ENCODE measurements at regions not wholly inside any gene's neighbourhood (a gene's known extent, or its start where the extent isn't known, plus 50 kb on each side); places are given as distances from the start of the nearest gene placed in this dataset.

DNA sequence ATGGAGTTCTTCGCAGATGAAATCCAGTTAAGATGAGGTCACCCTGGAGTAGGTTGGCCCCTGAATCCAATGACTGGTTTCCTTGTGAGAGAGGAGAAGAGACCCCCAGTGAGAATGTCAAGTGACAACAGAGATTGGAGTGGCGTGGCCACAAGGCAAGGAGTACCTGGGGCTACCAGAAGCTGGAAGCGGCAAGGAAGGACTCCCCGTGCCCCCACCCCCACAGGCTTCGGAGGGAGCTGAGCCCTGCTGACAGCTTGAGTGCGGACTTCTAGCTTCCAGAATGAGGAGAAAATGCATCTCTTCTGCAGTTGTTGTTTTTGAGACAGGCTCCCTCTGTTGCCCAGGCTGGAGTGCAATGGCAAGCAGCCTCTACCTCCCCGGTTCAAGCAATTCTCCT is 78.0 kb upstream of the HPCAL1 start:
- no peak for DNase-seq
- H3K27me3 ChIP-seq (replicated peaks in 2 of 5; ENCODE audit: control insufficient read depth in 4 of 5, insufficient read depth in 5 of 5, low read length in 4 of 5) = no peaks in the 10 kb centered on the region
- no peaks in the 10 kb centered on the region for H3K4me1 ChIP-seq (ENCODE audit: control extremely low read depth in 1 of 4, control insufficient read depth in 4 of 4, insufficient read depth in 4 of 4, low read length in 3 of 4)
- H3K4me3 ChIP-seq (ENCODE audit: control insufficient read depth in 1 of 7, extremely low read depth in 1 of 7, insufficient read depth in 4 of 7, low read depth in 2 of 7, low read length in 6 of 7) = no peak overlapping the region
- no peaks in the 10 kb centered on the region for H3K36me3 ChIP-seq (ENCODE audit: control insufficient read depth in 4 of 4, insufficient read depth in 4 of 4, low read length in 3 of 4)
- H3K9me3 ChIP-seq (ENCODE audit: control extremely low read depth in 1 of 5, control insufficient read depth in 4 of 5, insufficient read depth in 2 of 5, low read depth in 1 of 5, low read length in 4 of 5) = no peaks in the 10 kb centered on the region
- 100% methylated on average over 6 of the region's 7 CpGs for WGBS (ENCODE audit: insufficient coverage)
- ChIA-PET CTCF (no interaction called here), POLR2A (no interaction called here)
- no peak overlapping the region for H3K27ac ChIP-seq (ENCODE audit: insufficient read depth in 1 of 2, low read depth in 1 of 2, low read length in 2 of 2, poor library complexity in 1 of 2, severe bottlenecking in 2 of 2)

DNA sequence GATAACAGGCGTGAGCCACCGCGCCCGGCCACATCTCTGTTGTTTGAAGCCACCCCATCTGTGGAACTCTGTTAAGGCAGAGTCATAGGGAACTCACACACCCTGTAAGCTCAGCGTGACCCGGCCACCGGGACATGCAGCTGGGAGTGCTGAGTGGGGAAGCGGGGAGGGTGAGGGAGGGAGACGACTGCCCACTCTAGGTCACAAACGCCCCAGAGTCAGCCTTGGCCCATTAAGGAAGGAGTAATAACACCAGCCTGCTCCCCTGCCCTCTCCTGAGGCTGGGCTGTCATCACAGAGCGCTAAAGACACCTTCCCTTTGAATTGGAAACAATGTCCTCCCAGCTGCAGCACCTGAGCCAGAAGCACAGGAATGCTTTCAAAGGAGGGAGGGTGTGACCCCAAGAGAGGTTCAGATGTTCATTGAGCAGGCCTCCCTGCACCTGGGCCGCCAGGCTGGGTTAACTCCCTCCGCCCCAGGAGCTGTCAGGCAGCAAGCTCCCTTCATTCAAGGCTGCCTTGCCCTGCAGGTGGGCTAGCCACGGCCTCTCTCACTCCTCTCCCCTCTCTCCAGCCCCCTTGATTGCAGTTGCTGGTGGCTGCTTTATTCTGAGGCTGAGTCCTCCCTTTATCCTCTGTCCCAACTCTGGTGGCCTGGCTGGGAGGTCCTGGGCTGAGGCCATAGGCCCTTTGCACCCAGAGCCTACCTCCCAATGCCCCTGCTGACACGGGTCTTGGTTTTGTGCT is 77.2 kb upstream of the HPCAL1 start:
- ChIA-PET CTCF (interaction anchor here (1.0 kb wide), 1 partner anchor 69 kb away, joined by 3 read pairs; no protein-coding TSS in a partner anchor), POLR2A (no interaction called here)
- WGBS (ENCODE audit: insufficient coverage) = 93% methylated on average over 13 of the region's 15 CpGs
- no peak overlapping the region for H3K4me3 ChIP-seq (ENCODE audit: control insufficient read depth in 1 of 7, extremely low read depth in 1 of 7, insufficient read depth in 4 of 7, low read depth in 2 of 7, low read length in 6 of 7)
- no peaks in the 10 kb centered on the region for H3K4me1 ChIP-seq (ENCODE audit: control extremely low read depth in 1 of 4, control insufficient read depth in 4 of 4, insufficient read depth in 4 of 4, low read length in 3 of 4)
- no peak for DNase-seq
- no peaks in the 10 kb centered on the region for H3K9me3 ChIP-seq (ENCODE audit: control extremely low read depth in 1 of 5, control insufficient read depth in 4 of 5, insufficient read depth in 2 of 5, low read depth in 1 of 5, low read length in 4 of 5)
- H3K36me3 ChIP-seq (ENCODE audit: control insufficient read depth in 4 of 4, insufficient read depth in 4 of 4, low read length in 3 of 4) = no peaks in the 10 kb centered on the region
- no peaks in the 10 kb centered on the region for H3K27me3 ChIP-seq (replicated peaks in 2 of 5; ENCODE audit: control insufficient read depth in 4 of 5, insufficient read depth in 5 of 5, low read length in 4 of 5)
- H3K27ac ChIP-seq (ENCODE audit: insufficient read depth in 1 of 2, low read depth in 1 of 2, low read length in 2 of 2, poor library complexity in 1 of 2, severe bottlenecking in 2 of 2) = no peak overlapping the region

DNA sequence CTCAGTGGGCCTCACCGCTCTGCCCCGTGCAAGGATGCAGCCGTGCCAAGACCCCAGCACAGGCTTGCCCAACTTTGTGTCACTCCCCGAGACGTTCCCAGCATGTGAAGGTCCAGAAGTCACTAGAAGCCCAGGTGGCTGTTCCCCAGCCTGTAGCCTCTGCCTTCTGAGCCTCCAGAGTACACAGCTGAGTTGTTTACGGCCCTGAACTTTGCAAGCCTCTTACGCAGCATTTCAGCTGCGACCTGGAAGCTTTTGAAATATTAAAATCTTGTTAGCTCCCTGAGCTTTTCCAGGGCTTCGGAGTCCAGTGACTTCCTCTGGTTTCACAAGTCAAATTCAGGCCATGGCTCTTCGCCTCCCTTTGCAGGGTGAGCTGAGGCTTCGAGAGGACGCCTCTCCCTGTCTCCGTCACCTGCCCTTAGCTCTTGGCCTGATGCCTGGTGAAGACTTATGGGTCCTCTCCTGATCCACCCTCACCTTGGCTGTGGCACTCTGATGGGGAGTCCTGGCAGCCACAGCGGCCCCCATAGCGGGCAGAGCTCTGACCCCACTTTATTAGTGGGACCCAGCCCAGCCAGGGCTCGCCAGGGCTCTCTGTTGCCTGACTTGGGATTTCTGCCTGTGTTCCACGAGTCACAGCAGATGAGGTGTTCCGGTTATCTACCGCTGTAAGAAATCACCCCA is 76.5 kb upstream of the HPCAL1 start:
- Histone ChIP-seq H3K4me3 (ENCODE audit: control insufficient read depth in 1 of 7, extremely low read depth in 1 of 7, insufficient read depth in 4 of 7, low read depth in 2 of 7, low read length in 6 of 7) (no peak overlapping the region), H3K36me3 (ENCODE audit: control insufficient read depth in 4 of 4, insufficient read depth in 4 of 4, low read length in 3 of 4) (no peaks in the 10 kb centered on the region), H3K9me3 (ENCODE audit: control extremely low read depth in 1 of 5, control insufficient read depth in 4 of 5, insufficient read depth in 2 of 5, low read depth in 1 of 5, low read length in 4 of 5) (no peaks in the 10 kb centered on the region), H3K27ac (ENCODE audit: insufficient read depth in 1 of 2, low read depth in 1 of 2, low read length in 2 of 2, poor library complexity in 1 of 2, severe bottlenecking in 2 of 2) (no peak overlapping the region), H3K27me3 (replicated peaks in 2 of 5; ENCODE audit: control insufficient read depth in 4 of 5, insufficient read depth in 5 of 5, low read length in 4 of 5) (no peaks in the 10 kb centered on the region), H3K4me1 (ENCODE audit: control extremely low read depth in 1 of 4, control insufficient read depth in 4 of 4, insufficient read depth in 4 of 4, low read length in 3 of 4) (no peaks in the 10 kb centered on the region)
- 97% methylated on average over 19 of the region's 19 CpGs for WGBS (ENCODE audit: insufficient coverage)
- DNase-seq = no peak
- CTCF ChIA-PET = interaction anchor here (1.0 kb wide), 1 partner anchor 69 kb away, joined by 3 read pairs; no protein-coding TSS in a partner anchor
- POLR2A ChIA-PET = no interaction called here

DNA sequence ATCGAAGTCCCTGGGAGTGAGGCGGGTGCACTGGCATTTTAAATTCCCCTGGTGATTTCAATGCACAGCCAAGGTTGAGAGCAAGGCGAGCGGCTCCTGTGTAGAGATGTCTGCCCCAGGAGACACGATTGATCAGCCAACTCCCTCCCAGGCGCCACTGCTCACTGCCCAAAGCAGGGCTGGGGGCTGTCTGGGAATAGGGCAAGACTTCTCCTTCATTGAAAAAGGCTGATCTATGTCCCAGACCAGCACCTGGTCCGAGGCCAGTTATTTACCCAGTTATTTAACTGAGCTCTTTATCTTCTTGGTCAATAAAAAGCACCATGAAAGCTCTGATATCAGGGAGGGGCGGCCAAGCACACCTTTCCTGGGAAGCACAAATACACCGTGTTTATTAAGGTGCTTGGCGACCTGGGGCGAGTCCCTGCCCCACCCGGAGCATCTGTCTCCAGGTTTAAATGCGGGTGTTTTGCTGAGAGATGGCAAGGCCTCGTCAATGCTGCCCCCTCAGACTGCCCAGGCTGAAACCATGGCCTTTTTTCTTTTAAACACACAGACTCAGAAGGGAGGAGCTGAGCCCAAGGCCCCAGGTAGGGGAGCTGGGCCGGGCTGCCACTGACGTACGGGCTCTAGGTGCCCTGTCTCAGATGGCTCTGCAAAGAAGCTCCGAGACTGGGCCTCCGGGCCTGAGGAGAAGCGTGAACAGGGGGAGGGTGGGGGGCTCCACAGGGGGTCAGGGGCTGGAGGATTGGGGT is 73.9 kb upstream of the HPCAL1 start:
- 93% methylated on average over 18 of the region's 20 CpGs for WGBS (ENCODE audit: insufficient coverage)
- no peaks in the 10 kb centered on the region for H3K4me1 ChIP-seq (ENCODE audit: control extremely low read depth in 1 of 4, control insufficient read depth in 4 of 4, insufficient read depth in 4 of 4, low read length in 3 of 4)
- H3K27ac ChIP-seq (ENCODE audit: insufficient read depth in 1 of 2, low read depth in 1 of 2, low read length in 2 of 2, poor library complexity in 1 of 2, severe bottlenecking in 2 of 2) = no peak overlapping the region
- H3K4me3 ChIP-seq (ENCODE audit: control insufficient read depth in 1 of 7, extremely low read depth in 1 of 7, insufficient read depth in 4 of 7, low read depth in 2 of 7, low read length in 6 of 7) = no peak overlapping the region
- H3K27me3 ChIP-seq (replicated peaks in 2 of 5; ENCODE audit: control insufficient read depth in 4 of 5, insufficient read depth in 5 of 5, low read length in 4 of 5) = no peaks in the 10 kb centered on the region
- H3K36me3 ChIP-seq (ENCODE audit: control insufficient read depth in 4 of 4, insufficient read depth in 4 of 4, low read length in 3 of 4) = no peaks in the 10 kb centered on the region
- no peak for DNase-seq
- no peaks in the 10 kb centered on the region for H3K9me3 ChIP-seq (ENCODE audit: control extremely low read depth in 1 of 5, control insufficient read depth in 4 of 5, insufficient read depth in 2 of 5, low read depth in 1 of 5, low read length in 4 of 5)
- ChIA-PET POLR2A (no interaction called here), CTCF (interaction anchor here (0.5 to 1.2 kb wide), 5 partner anchors 9 to 244 kb away, joined by 3 read pairs; no protein-coding TSS in a partner anchor)

DNA sequence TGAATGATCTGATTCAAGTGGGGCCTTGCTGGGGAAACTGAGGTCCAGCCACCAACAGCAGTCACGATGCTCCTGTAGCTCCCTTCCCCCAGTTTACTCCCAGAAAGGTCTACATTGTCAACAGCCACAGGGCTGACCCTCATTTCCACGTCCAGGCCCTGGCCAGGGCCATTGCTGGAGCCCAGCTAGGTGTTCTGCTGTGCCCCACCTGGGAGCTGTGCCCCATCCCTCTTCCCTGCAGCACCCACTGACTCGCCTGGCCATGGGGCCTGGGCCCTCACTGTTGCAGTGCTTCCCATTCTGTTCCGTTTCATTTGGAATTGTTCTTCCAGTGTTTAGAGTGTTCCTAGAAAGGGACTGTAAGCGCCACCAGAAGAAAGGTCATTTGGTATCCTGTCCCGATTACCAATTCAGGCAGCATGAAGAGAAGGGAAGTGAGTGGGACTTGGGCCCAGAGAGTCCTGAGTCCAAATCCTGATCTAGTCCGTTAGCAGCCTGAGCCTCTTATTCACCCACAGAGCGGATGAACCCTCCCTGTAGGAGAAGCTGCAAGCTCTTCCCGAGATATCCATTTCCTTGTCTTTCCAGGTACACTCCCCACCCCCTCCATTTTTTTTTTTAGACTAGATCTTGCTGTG is 73.1 kb upstream of the HPCAL1 start:
- CTCF ChIA-PET = interaction anchor here (0.5 to 1.3 kb wide), 4 partner anchors 32 to 124 kb away, joined by 3 read pairs; no protein-coding TSS in a partner anchor
- 94% methylated on average over 9 of the region's 9 CpGs for WGBS (ENCODE audit: insufficient coverage)
- H3K27me3 ChIP-seq (replicated peaks in 2 of 5; ENCODE audit: control insufficient read depth in 4 of 5, insufficient read depth in 5 of 5, low read length in 4 of 5) = no peaks in the 10 kb centered on the region
- DNase-seq = no peak
- H3K9me3 ChIP-seq (ENCODE audit: control extremely low read depth in 1 of 5, control insufficient read depth in 4 of 5, insufficient read depth in 2 of 5, low read depth in 1 of 5, low read length in 4 of 5) = no peaks in the 10 kb centered on the region
- peaks cover 0 to under 1% (median 0%) of the 10 kb centered on the region in 4 experiments for H3K4me1 ChIP-seq (ENCODE audit: control extremely low read depth in 1 of 4, control insufficient read depth in 4 of 4, insufficient read depth in 4 of 4, low read length in 3 of 4)
- POLR2A ChIA-PET = interaction anchor here (0.7 kb wide), 1 partner anchor 344 kb away, joined by 3 read pairs; no protein-coding TSS in a partner anchor
- no peaks in the 10 kb centered on the region for H3K36me3 ChIP-seq (ENCODE audit: control insufficient read depth in 4 of 4, insufficient read depth in 4 of 4, low read length in 3 of 4)
- no peak overlapping the region for H3K27ac ChIP-seq (ENCODE audit: insufficient read depth in 1 of 2, low read depth in 1 of 2, low read length in 2 of 2, poor library complexity in 1 of 2, severe bottlenecking in 2 of 2)
- H3K4me3 ChIP-seq (ENCODE audit: control insufficient read depth in 1 of 7, extremely low read depth in 1 of 7, insufficient read depth in 4 of 7, low read depth in 2 of 7, low read length in 6 of 7) = no peak overlapping the region

DNA sequence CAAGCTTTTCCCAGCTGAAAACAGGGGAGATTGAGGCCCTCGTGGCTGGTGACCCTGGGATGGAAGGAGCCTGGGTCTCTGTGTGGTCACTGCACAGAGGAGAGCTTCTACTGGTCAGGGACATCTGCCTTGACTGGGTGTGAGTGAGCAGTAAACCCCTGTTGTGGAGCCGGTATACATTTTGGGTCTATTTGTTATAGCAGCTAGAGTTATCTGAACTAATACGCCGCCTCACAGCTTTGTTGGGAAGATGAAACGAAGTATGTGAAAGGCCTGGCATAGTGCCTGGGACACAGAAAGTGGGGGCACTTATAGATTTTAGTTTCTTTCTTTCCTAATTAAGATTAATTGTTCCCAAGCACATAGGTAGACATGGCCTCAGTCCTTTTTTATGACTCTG is 72.2 kb upstream of the HPCAL1 start:
- ChIA-PET POLR2A (no interaction called here), CTCF (interaction anchor here (1.1 to 1.3 kb wide), 2 partner anchors 21 to 31 kb away, joined by 3 read pairs; no protein-coding TSS in a partner anchor)
- Histone ChIP-seq H3K4me3 (ENCODE audit: control insufficient read depth in 1 of 7, extremely low read depth in 1 of 7, insufficient read depth in 4 of 7, low read depth in 2 of 7, low read length in 6 of 7) (no peak overlapping the region), H3K27me3 (replicated peaks in 2 of 5; ENCODE audit: control insufficient read depth in 4 of 5, insufficient read depth in 5 of 5, low read length in 4 of 5) (peaks cover 0 to 1% (median 0%) of the 10 kb centered on the region in 5 experiments), H3K4me1 (ENCODE audit: control extremely low read depth in 1 of 4, control insufficient read depth in 4 of 4, insufficient read depth in 4 of 4, low read length in 3 of 4) (peaks cover 0 to 3% (median 0%) of the 10 kb centered on the region in 4 experiments), H3K9me3 (ENCODE audit: control extremely low read depth in 1 of 5, control insufficient read depth in 4 of 5, insufficient read depth in 2 of 5, low read depth in 1 of 5, low read length in 4 of 5) (no peaks in the 10 kb centered on the region), H3K27ac (ENCODE audit: insufficient read depth in 1 of 2, low read depth in 1 of 2, low read length in 2 of 2, poor library complexity in 1 of 2, severe bottlenecking in 2 of 2) (no peak overlapping the region), H3K36me3 (ENCODE audit: control insufficient read depth in 4 of 4, insufficient read depth in 4 of 4, low read length in 3 of 4) (no peaks in the 10 kb centered on the region)
- 100% methylated on average over 4 of the region's 5 CpGs for WGBS (ENCODE audit: insufficient coverage)
- no peak for DNase-seq

Measured in common myeloid progenitor, CD34-positive (primary cell).